HG02678 (cell line): ENCODE measurements at regions not wholly inside any gene's neighbourhood (a gene's known extent, or its start where the extent isn't known, plus 50 kb on each side); places are given as distances from the start of the nearest gene placed in this dataset.
"Not testable (repeated sequence)": the region's sequence is repeated elsewhere in the genome, so short reads cannot be mapped to it uniquely, and the experiment has no call there.

Experiments used
- ATAC-seq: cut with Tn5 transposase; IDR thresholded peaks from one replicate; pipeline ENCODE4 v1.9.1; 2021; ENCODE audit warnings: mild to moderate bottlenecking, moderate library complexity; ENCODE audit not compliant: unreplicated experiment

GRCh38 chr13:44052780-44053184, 173.1 kb downstream of the LACC1 start:
- ATAC-seq, result no peak

GRCh38 chr13:44053208-44053607, 173.5 kb downstream of the LACC1 start:
- ATAC-seq, result no peak

- ATAC-seq, result no peak
Measured at GRCh38 chr13:44054525-44054924, 174.8 kb downstream of the LACC1 start.

- ATAC-seq, result not testable (repeated sequence)
Measured at GRCh38 chr13:44055681-44056080, 176.0 kb downstream of the LACC1 start.

- no peak for ATAC-seq
Measured at GRCh38 chr13:44058067-44058466, 178.4 kb downstream of the LACC1 start.

GRCh38 chr13:44058624-44059215, 179.0 kb downstream of the LACC1 start:
- ATAC-seq, result no peak

GRCh38 chr13:44061876-44062275, 182.2 kb downstream of the LACC1 start:
- no peak for ATAC-seq

- no peak for ATAC-seq
Measured at GRCh38 chr13:44063467-44063866, 183.8 kb downstream of the LACC1 start.

GRCh38 chr13:44063881-44064280, 184.2 kb downstream of the LACC1 start:
- ATAC-seq, result no peak

- ATAC-seq, result no peak
Measured at GRCh38 chr13:44064357-44064756, 184.7 kb downstream of the LACC1 start.

GRCh38 chr13:44068169-44068568, 188.5 kb downstream of the LACC1 start:
- no peak for ATAC-seq

- ATAC-seq, result no peak
Measured at GRCh38 chr13:44068737-44069136, 189.0 kb downstream of the LACC1 start.

- no peak for ATAC-seq
Measured at GRCh38 chr13:44072536-44072935, 192.8 kb downstream of the LACC1 start.

- no peak for ATAC-seq
Measured at GRCh38 chr13:44074611-44075010, 194.9 kb downstream of the LACC1 start.

- no peak for ATAC-seq
Measured at GRCh38 chr13:44075113-44075512, 195.4 kb downstream of the LACC1 start.

- ATAC-seq, result no peak
Measured at GRCh38 chr13:44078806-44079376, 199.2 kb downstream of the LACC1 start.

- ATAC-seq, result no peak
Measured at GRCh38 chr13:44079413-44080205, 199.9 kb downstream of the LACC1 start.

GRCh38 chr13:44084146-44084545, 204.4 kb downstream of the LACC1 start:
- no peak for ATAC-seq

- no peak for ATAC-seq
Measured at GRCh38 chr13:44086389-44086788, 206.7 kb downstream of the LACC1 start.

GRCh38 chr13:44088411-44088810, 208.7 kb downstream of the LACC1 start:
- no peak for ATAC-seq

- no peak for ATAC-seq
Measured at GRCh38 chr13:44088991-44089413, 209.3 kb downstream of the LACC1 start.

- no peak for ATAC-seq
Measured at GRCh38 chr13:44089452-44089851, 209.7 kb downstream of the LACC1 start.
